Loucy (cell line): ENCODE measurements at regions not wholly inside any gene's neighbourhood (a gene's known extent, or its start where the extent isn't known, plus 50 kb on each side); places are given as distances from the start of the nearest gene placed in this dataset.

Experiments used
- H2AFZ ChIP-seq: fragments of 200-600 bp; sonication (generic); 2 replicates; pipeline ENCODE4 v1.6.0; 2016; ENCODE audit warnings: antibody characterized with exemption, mild to moderate bottlenecking, low read length, moderate library complexity
- H3F3A ChIP-seq: fragments of 200-600 bp; 2 replicates; pipeline ENCODE4 v1.6.0; 2016; ENCODE audit warnings: antibody characterized with exemption, low read depth, mild to moderate bottlenecking
- H3K27me3 ChIP-seq: fragments of 200-600 bp; sonication (generic); 2 replicates; pipeline ENCODE4 v1.6.1; 2014; ENCODE audit warnings: low read length, mild to moderate bottlenecking; ENCODE audit not compliant: insufficient read depth, poor library complexity, severe bottlenecking
- H3K36me3 ChIP-seq: fragments of 200-600 bp; sonication (generic); 2 replicates; pipeline ENCODE4 v1.6.1; 2016; ENCODE audit warnings: low read length; ENCODE audit not compliant: insufficient read depth
- H3K4me1 ChIP-seq: fragments of 200-600 bp; sonication (generic); 2 replicates; pipeline ENCODE4 v1.5.1; 2014; ENCODE audit warnings: low read length, mild to moderate bottlenecking; ENCODE audit not compliant: insufficient read depth, poor library complexity, severe bottlenecking
- H3K4me2 ChIP-seq: fragments of 200-600 bp; sonication (generic); 2 replicates; pipeline ENCODE4 v1.6.0; 2014; ENCODE audit warnings: antibody characterized with exemption, low read length, low read depth, mild to moderate bottlenecking; ENCODE audit not compliant: poor library complexity, severe bottlenecking
- H3K4me3 ChIP-seq: fragments of 200-600 bp; sonication (generic); 2 replicates; pipeline ENCODE4 v1.5.1; 2014; ENCODE audit warnings: low read length, mild to moderate bottlenecking, mixed read lengths; ENCODE audit not compliant: poor library complexity, severe bottlenecking
- H3K79me2 ChIP-seq: fragments of 200-600 bp; sonication (generic); 2 replicates; pipeline ENCODE4 v1.6.1; 2014; ENCODE audit warnings: low read length; ENCODE audit not compliant: insufficient read depth
- H3K9ac ChIP-seq: fragments of 200-600 bp; sonication (generic); 2 replicates; pipeline ENCODE4 v1.6.0; 2014; ENCODE audit warnings: mild to moderate bottlenecking, low read depth, low read length, moderate library complexity; ENCODE audit not compliant: poor library complexity, severe bottlenecking
- H3K9me2 ChIP-seq: fragments of 200-600 bp; sonication (generic); replicated peaks from 2 replicates; pipeline ENCODE4 v1.6.1; 2016; ENCODE audit warnings: low read depth, low read length, mixed read lengths
- H3K9me3 ChIP-seq: fragments of 200-600 bp; sonication (generic); 2 replicates; pipeline ENCODE4 v1.6.1; 2014; ENCODE audit warnings: mild to moderate bottlenecking, antibody characterized with exemption, low read length, low read depth; ENCODE audit not compliant: insufficient read depth
- H4K20me1 ChIP-seq: fragments of 200-600 bp; sonication (generic); 2 replicates; pipeline ENCODE4 v1.6.0; 2014; ENCODE audit warnings: antibody characterized with exemption, low read length, mild to moderate bottlenecking; ENCODE audit not compliant: insufficient read depth, poor library complexity, severe bottlenecking
- CTCF ChIP-seq: fragments of 200-600 bp; sonication (generic); conservative IDR thresholded peaks from 2 replicates; pipeline ENCODE4 v1.5.1; 2014; ENCODE audit warnings: mild to moderate bottlenecking, antibody characterized with exemption, low read length
- EZH2phosphoT487 ChIP-seq: fragments of 200-600 bp; IDR thresholded peaks from 2 replicates; pipeline ENCODE4 v1.6.1; 2018; ENCODE audit warnings: antibody characterized with exemption, mild to moderate bottlenecking, moderate library complexity, borderline replicate concordance

DNA sequence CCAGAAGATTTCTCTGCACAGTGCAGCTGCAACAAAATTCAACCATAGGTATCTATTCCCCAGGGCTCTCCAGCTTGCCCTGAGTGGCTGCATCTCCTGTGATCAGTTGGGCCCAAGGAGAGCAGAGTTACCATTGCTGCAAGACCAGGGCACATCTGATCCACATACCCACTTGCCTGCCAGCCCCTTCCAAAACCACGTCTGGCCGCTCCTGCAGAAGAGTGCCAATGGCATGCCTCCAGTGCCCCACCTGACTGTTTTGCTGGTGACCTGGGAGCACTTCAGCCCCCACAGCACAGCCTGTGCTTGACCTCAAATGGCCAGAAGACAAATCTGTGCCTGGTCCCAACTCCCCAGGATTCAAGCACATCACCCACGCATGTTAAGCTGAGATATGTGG is 526.1 kb upstream of the GBE1 start:
- no peaks in the 10 kb centered on the region for H3K9me2 ChIP-seq
- no peaks in the 10 kb centered on the region for H3K9me3 ChIP-seq
- H4K20me1 ChIP-seq = no peaks in the 10 kb centered on the region
- H3K27me3 ChIP-seq = no peaks in the 10 kb centered on the region
- H3K4me2 ChIP-seq = no peak overlapping the region
- H3K4me1 ChIP-seq = no peaks in the 10 kb centered on the region
- no peak overlapping the region for H3K9ac ChIP-seq
- TF ChIP-seq EZH2phosphoT487 (no peak), CTCF (no peak)
- no peaks in the 10 kb centered on the region for H3F3A ChIP-seq
- no peak overlapping the region for H2AFZ ChIP-seq
- no peak overlapping the region for H3K4me3 ChIP-seq
- H3K79me2 ChIP-seq = no peaks in the 10 kb centered on the region
- H3K36me3 ChIP-seq = no peaks in the 10 kb centered on the region

- H3K4me1 ChIP-seq = no peaks in the 10 kb centered on the region
- no peak overlapping the region for H3K9ac ChIP-seq
- no peaks in the 10 kb centered on the region for H3K36me3 ChIP-seq
- H3K9me3 ChIP-seq = no peaks in the 10 kb centered on the region
- no peak for TF ChIP-seq EZH2phosphoT487
- no peak for TF ChIP-seq CTCF
- no peak overlapping the region for H3K4me2 ChIP-seq
- H3K27me3 ChIP-seq = no peaks in the 10 kb centered on the region
- no peaks in the 10 kb centered on the region for H4K20me1 ChIP-seq
- H3K79me2 ChIP-seq = no peaks in the 10 kb centered on the region
- H3K4me3 ChIP-seq = no peak overlapping the region
- no peak overlapping the region for H2AFZ ChIP-seq
- H3K9me2 ChIP-seq = no peaks in the 10 kb centered on the region
- no peaks in the 10 kb centered on the region for H3F3A ChIP-seq
Measured at GRCh38 chr3:82281205-82281604, 519.8 kb upstream of the GBE1 start.

DNA sequence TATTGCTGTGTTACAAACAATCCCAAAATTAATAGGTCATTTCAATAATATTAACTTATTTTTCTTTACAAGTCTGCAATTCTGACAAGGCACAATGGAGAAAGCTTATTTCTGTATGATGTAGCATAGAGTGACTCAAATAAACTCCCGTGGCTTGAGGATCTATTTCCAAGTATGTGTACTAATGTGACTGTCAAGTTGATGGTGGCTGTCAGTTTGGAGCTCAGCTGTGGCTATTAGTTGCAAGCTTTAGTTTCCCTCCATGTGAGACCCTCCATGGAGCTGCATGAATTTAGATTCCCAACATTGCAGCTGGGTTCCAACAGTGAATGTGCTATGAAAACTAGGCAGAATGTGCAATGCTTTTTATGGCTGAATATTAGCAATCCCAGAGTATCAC is 515.5 kb upstream of the GBE1 start:
- H3K79me2 ChIP-seq = no peaks in the 10 kb centered on the region
- no peaks in the 10 kb centered on the region for H3K9me2 ChIP-seq
- no peak overlapping the region for H3K9ac ChIP-seq
- no peak overlapping the region for H3K4me3 ChIP-seq
- H3F3A ChIP-seq = no peaks in the 10 kb centered on the region
- TF ChIP-seq EZH2phosphoT487 = no peak
- no peak for TF ChIP-seq CTCF
- H4K20me1 ChIP-seq = no peaks in the 10 kb centered on the region
- no peaks in the 10 kb centered on the region for H3K36me3 ChIP-seq
- no peaks in the 10 kb centered on the region for H3K4me1 ChIP-seq
- no peak overlapping the region for H2AFZ ChIP-seq
- no peaks in the 10 kb centered on the region for H3K9me3 ChIP-seq
- no peak overlapping the region for H3K4me2 ChIP-seq
- no peaks in the 10 kb centered on the region for H3K27me3 ChIP-seq
